K562 (cell line): ENCODE measurements at regions not wholly inside any gene's neighbourhood (a gene's known extent, or its start where the extent isn't known, plus 50 kb on each side); places are given as distances from the start of the nearest gene placed in this dataset.
"Not testable (repeated sequence)": the region's sequence is repeated elsewhere in the genome, so short reads cannot be mapped to it uniquely, and the experiment has no call there.

Source experiments
- ATAC-seq: fragments of 200-7000 bp; cut with Tn5 transposase; 3 replicates; pipeline ENCODE4 v1.9.1; 2020; ENCODE audit warnings: moderate library complexity
- BruUV-seq: library from RNA; stranded (reverse); fragments of 400-500 nt; replicated peaks from 2 replicates; lab custom pipeline; 2021; lab: Mats Ljungman, UMichigan
- CTCF ChIA-PET: fragments of 300-600 bp; formaldehyde crosslinking; extraction: SDS; loops from one replicate; lab custom pipeline; 2021; ENCODE audit warnings: low intra/inter-chr PET ratio; lab: Yijun Ruan, JAX
- POLR2A ChIA-PET: fragments of 300-600, 350-650 bp; sonication (Branson Sonifier 250); formaldehyde crosslinking; extraction: SDS; loops from one replicate; lab custom pipeline; 2021; ENCODE audit warnings: antibody characterized with exemption, inconsistent platforms; lab: Yijun Ruan, JAX
- DNase-seq, 4 experiments: peaks; one replicate each; pipeline versions ENCODE4 v3.0.0 to v3.0.0-alpha.2; 2011 to 2018; ENCODE audit warnings: low spot score in 3 of 4, mixed read lengths in 3 of 4; ENCODE audit errors: extremely low read depth in 1 of 4
- FAIRE-seq: peaks from 2 replicates; lab custom pipeline; 2011; peaks lifted over from hg19 to GRCh38; lab: Jason Lieb, UNC
- H2AFZ ChIP-seq: 2 replicates; pipeline ENCODE4 v1.6.0; 2011; ENCODE audit warnings: low read depth, low read length, control low read depth, inconsistent platforms
- H3K27ac ChIP-seq: fragments of 200-600 bp; 3 replicates; pipeline ENCODE4 v1.8.0; 2011; ENCODE audit warnings: low read depth, mild to moderate bottlenecking, control low read depth, inconsistent platforms, low read length, moderate library complexity, mixed read lengths; ENCODE audit errors: extremely low read depth
- H3K27me3 ChIP-seq, 2 experiments: fragments of 300-600 bp in 1 of 2; 2 replicates in 1 of 2; 3 replicates in 1 of 2; pipeline versions ENCODE4 v1.6.0 to v1.8.0; 2011; ENCODE audit warnings: inconsistent platforms in 2 of 2, low read length in 2 of 2, mild to moderate bottlenecking in 1 of 2, mixed read lengths in 1 of 2, moderate library complexity in 1 of 2; ENCODE audit not compliant: control insufficient read depth in 2 of 2, insufficient read depth in 2 of 2
- H3K36me3 ChIP-seq: fragments of 300-600 bp; 3 replicates; pipeline ENCODE4 v1.8.0; 2011; ENCODE audit warnings: mild to moderate bottlenecking, low read length, inconsistent platforms; ENCODE audit not compliant: control insufficient read depth, insufficient read depth
- H3K4me1 ChIP-seq, 2 experiments: fragments of 200-600 bp in 1 of 2; replicated peaks in 1 of 2; 2 replicates in 1 of 2; 3 replicates in 1 of 2; pipeline versions ENCODE4 v1.5.1 to v1.8.0; 2011; ENCODE audit warnings: inconsistent platforms in 2 of 2, low read length in 2 of 2, mild to moderate bottlenecking in 1 of 2, mixed read lengths in 1 of 2, moderate library complexity in 1 of 2; ENCODE audit not compliant: control insufficient read depth in 2 of 2, insufficient read depth in 2 of 2
- H3K4me2 ChIP-seq: 2 replicates; pipeline ENCODE4 v1.6.1; 2011; ENCODE audit warnings: low read length, control low read depth, inconsistent platforms, mixed read lengths; ENCODE audit not compliant: insufficient read depth
- H3K4me3 ChIP-seq: fragments of 200-600 bp; sonication (generic), shearing (Covaris generic); 2 replicates; pipeline ENCODE4 v1.5.1; 2016; ENCODE audit warnings: control low read depth, inconsistent platforms
- H3K79me2 ChIP-seq: fragments of 200-600 bp; 3 replicates; pipeline ENCODE4 v1.8.0; 2011; ENCODE audit warnings: low read length, inconsistent platforms; ENCODE audit not compliant: control insufficient read depth, insufficient read depth
- H3K9ac ChIP-seq, 2 experiments: 2 replicates each; pipeline versions ENCODE4 v1.6.0 to v1.6.1; 2011; ENCODE audit warnings: low read depth in 2 of 2, low read length in 2 of 2, control low read depth in 1 of 2, inconsistent platforms in 1 of 2, mild to moderate bottlenecking in 1 of 2, mixed read lengths in 1 of 2; ENCODE audit not compliant: insufficient read depth in 1 of 2
- H3K9me1 ChIP-seq: one replicate; pipeline ENCODE4 v1.6.0; 2011; ENCODE audit warnings: inconsistent platforms, mild to moderate bottlenecking, low read length, moderate library complexity; ENCODE audit not compliant: control insufficient read depth, insufficient read depth
- H3K9me3 ChIP-seq: replicated peaks from 2 replicates; pipeline ENCODE4 v1.5.1; 2011; ENCODE audit warnings: low read depth, low read length, inconsistent platforms; ENCODE audit not compliant: control insufficient read depth, insufficient read depth
- H4K20me1 ChIP-seq: replicated peaks from 2 replicates; pipeline ENCODE4 v1.6.1; 2011; ENCODE audit warnings: low read length, inconsistent platforms, mixed read lengths; ENCODE audit not compliant: control insufficient read depth, insufficient read depth
- ILK ChIP-seq: fragments of 450-650 bp; IDR thresholded peaks from 2 replicates; pipeline ENCODE4 v1.6.1; 2016; ENCODE audit warnings: missing genetic modification characterization, low read depth, mild to moderate bottlenecking, missing compliant biosample characterization, moderate library complexity, borderline replicate concordance
- NFIX ChIP-seq: fragments of 250-450 bp; sonication (Bioruptor Pico); IDR thresholded peaks from 2 replicates; pipeline ENCODE4 v1.4.0; 2020; ENCODE audit warnings: low read depth, mild to moderate bottlenecking, moderate library complexity
- NR2F6 ChIP-seq: fragments of 450-650 bp; formaldehyde crosslinking; IDR thresholded peaks from 2 replicates; pipeline ENCODE4 v1.4.0; 2020; ENCODE audit warnings: mild to moderate bottlenecking
- SRF ChIP-seq, 2 experiments: fragments of 250-450, 450-650 bp in 1 of 2; sonication (Bioruptor Pico) in 1 of 2; sonication (generic) in 1 of 2; formaldehyde crosslinking; IDR thresholded peaks; 2 replicates each; pipeline versions ENCODE4 v1.5.0 to v1.5.1; 2020 to 2022; ENCODE audit warnings: mild to moderate bottlenecking in 1 of 2, missing genetic modification reagents in 1 of 2
- TSC22D4 ChIP-seq: fragments of 450-650 bp; IDR thresholded peaks from 2 replicates; pipeline ENCODE4 v1.6.1; 2016; ENCODE audit warnings: missing genetic modification characterization, missing biosample characterization, control low read depth
- ZFP30 ChIP-seq: fragments of 250-450 bp; sonication (Bioruptor Pico); IDR thresholded peaks from 2 replicates; pipeline ENCODE4 v1.8.0; 2022; ENCODE audit warnings: moderate library complexity, mild to moderate bottlenecking, inconsistent platforms, borderline replicate concordance
- ZNF212 ChIP-seq: fragments of 450-650 bp; formaldehyde crosslinking; IDR thresholded peaks from 2 replicates; pipeline ENCODE4 v1.4.0; 2020; ENCODE audit warnings: mild to moderate bottlenecking
- ZNF311 ChIP-seq: fragments of 250-450 bp; sonication (Bioruptor Pico); IDR thresholded peaks from 2 replicates; pipeline ENCODE4 v1.4.0; 2020; ENCODE audit warnings: mild to moderate bottlenecking, moderate library complexity
- ZNF507 ChIP-seq: conservative IDR thresholded peaks from 2 replicates; pipeline ENCODE4 v1.6.1; 2017; ENCODE audit warnings: missing genetic modification characterization, missing compliant biosample characterization
- ZNF707 ChIP-seq: fragments of 250-450 bp; sonication (Bioruptor Pico); conservative IDR thresholded peaks from 2 replicates; pipeline ENCODE4 v1.8.0; 2022; ENCODE audit warnings: inconsistent platforms, mild to moderate bottlenecking, moderate library complexity
- ZNF785 ChIP-seq: fragments of 250-450 bp; sonication (Bioruptor Pico); IDR thresholded peaks from 2 replicates; pipeline ENCODE4 v1.4.0; 2020; ENCODE audit warnings: mild to moderate bottlenecking
- WGBS: fragments of 100-300 bp; shearing (Covaris generic); methylation state at CpG from one replicate; pipeline ENCODE4 v1.1.6; 2016; ENCODE audit warnings: low coverage, mixed read lengths; ENCODE audit not compliant: insufficient coverage; ENCODE audit errors: missing lambda C conversion rate; 5-methylcytosine and 5-hydroxymethylcytosine counted together
- in situ Hi-C: fragments of 300-500 bp; cut with MboI; formaldehyde crosslinking; loops from 4 replicates; pipeline ENCODE4 v1.15.0; 2018; ENCODE audit warnings: inconsistent platforms, mixed read lengths
- intact Hi-C: fragments of 100-400 bp; cut with micrococcal nuclease; formaldehyde crosslinking; loops from 2 replicates; pipeline ENCODE4 v1.14.2; 2022
- TF ChIP-seq, protein P1 (sequence below): fragments of 250-450 bp; sonication (Bioruptor Pico); IDR thresholded peaks from 2 replicates; pipeline ENCODE4 v1.8.0; 2022; ENCODE audit warnings: inconsistent platforms, mild to moderate bottlenecking, moderate library complexity, borderline replicate concordance

DNA sequence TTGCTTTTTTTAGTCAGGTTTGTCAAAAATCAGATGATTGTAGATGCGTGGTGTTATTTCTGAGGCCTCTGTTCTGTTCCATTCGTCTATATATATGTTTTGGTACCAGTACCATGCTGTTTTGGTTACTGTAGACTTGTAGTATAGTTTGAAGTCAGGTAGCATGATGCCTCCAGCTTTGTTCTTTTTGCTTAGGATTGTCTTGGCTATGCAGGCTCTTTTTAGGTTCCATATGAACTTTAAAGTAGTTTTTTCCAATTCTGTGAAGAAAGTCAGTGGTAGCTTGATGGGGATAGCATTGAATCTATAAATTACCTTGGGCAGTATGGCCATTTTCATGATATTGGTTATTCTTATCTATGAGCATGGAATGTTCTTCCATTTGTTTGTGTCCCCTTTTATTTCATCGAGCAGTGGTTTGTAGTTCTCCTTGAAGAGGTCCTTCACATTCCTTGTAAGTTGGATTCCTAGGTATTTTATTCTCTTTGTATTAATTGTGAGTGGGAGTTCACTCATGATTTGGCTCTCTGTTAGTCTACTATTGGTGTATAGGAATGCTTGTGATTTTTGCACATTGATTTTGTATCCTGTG, 70.1 kb upstream of the TOP3B start:
- H2AFZ ChIP-seq, H3K9me1 ChIP-seq, intact Hi-C loops, H3K4me1 ChIP-seq, H3K27ac ChIP-seq, DNase-seq, CTCF ChIA-PET, H3K9ac ChIP-seq, H4K20me1 ChIP-seq, in situ Hi-C loops, H3K79me2 ChIP-seq, H3K36me3 ChIP-seq, ATAC-seq, H3K9me3 ChIP-seq, BruUV-seq, H3K4me2 ChIP-seq, FAIRE-seq, H3K4me3 ChIP-seq: not testable (repeated sequence)
- POLR2A ChIA-PET: interaction anchor here (0.7 to 12.9 kb wide), 5 partner anchors 8 to 51 kb away, joined by 3 to 110 read pairs (median 3); no protein-coding TSS in a partner anchor
- H3K27me3 ChIP-seq: peaks cover 18 to 20% of the 10 kb centered on the region in 2 experiments
- TF ChIP-seq ZNF785 (CRISPR knock-in tag): 0 out of 2 replicates have a peak, but pooled peaks have one; percentile 56
- TF ChIP-seq TSC22D4 (tag): peak; percentile 90; the same call in 1 of the 2 replicates
- TF ChIP-seq ZNF707 (CRISPR knock-in tag): 0 out of 2 replicates have a peak, but pooled peaks have one; percentile 19
- peak in 1 of 2 experiments; percentile 53; a peak in 1 of 4 replicates for TF ChIP-seq SRF (CRISPR knock-in tag; IDR thresholded peaks at IDR 0.05)
- 0 out of 2 replicates have a peak, but pooled peaks have one; percentile 19 for TF ChIP-seq ILK (tag)
- TF ChIP-seq, protein P1, sequence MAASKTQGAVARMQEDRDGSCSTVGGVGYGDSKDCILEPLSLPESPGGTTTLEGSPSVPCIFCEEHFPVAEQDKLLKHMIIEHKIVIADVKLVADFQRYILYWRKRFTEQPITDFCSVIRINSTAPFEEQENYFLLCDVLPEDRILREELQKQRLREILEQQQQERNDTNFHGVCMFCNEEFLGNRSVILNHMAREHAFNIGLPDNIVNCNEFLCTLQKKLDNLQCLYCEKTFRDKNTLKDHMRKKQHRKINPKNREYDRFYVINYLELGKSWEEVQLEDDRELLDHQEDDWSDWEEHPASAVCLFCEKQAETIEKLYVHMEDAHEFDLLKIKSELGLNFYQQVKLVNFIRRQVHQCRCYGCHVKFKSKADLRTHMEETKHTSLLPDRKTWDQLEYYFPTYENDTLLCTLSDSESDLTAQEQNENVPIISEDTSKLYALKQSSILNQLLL (CRISPR knock-in tag): 0 out of 2 replicates have a peak, but pooled peaks have one; percentile 29
- TF ChIP-seq ZNF507 (tag): 0 out of 2 replicates have a peak, but pooled peaks have one; percentile 32
- TF ChIP-seq ZNF212 (CRISPR knock-in tag): 0 out of 2 replicates have a peak, but pooled peaks have one; percentile 51
- TF ChIP-seq NFIX (CRISPR knock-in tag): peak; percentile 39; the same call in 1 of the 2 replicates
- 0 out of 2 replicates have a peak, but pooled peaks have one; percentile 12 for TF ChIP-seq ZNF311 (CRISPR knock-in tag)
- 0 out of 2 replicates have a peak, but pooled peaks have one; percentile 78 for TF ChIP-seq NR2F6 (CRISPR knock-in tag)
- peak; percentile 75; the same call in 1 of the 2 replicates for TF ChIP-seq ZFP30
- WGBS: under 1% methylated on average over 3 of the region's 3 CpGs
